GM12892 (cell line): ENCODE measurements at regions not wholly inside any gene's neighbourhood (a gene's known extent, or its start where the extent isn't known, plus 50 kb on each side); places are given as distances from the start of the nearest gene placed in this dataset.

Experiments
- POLR2A ChIP-seq: IDR thresholded peaks from 2 replicates; pipeline ENCODE4 v1.6.1; 2011; ENCODE audit warnings: low read depth, low read length, control low read depth
- POLR2AphosphoS5 ChIP-seq: IDR thresholded peaks from 2 replicates; pipeline ENCODE4 v1.6.1; 2011; ENCODE audit warnings: low read depth, low read length, control low read depth

- TF ChIP-seq POLR2A (no peak), POLR2AphosphoS5 (no peak)
These were observed 307.9 kb upstream of the ZFP42 start for GRCh38 chr4:187687697-187688096.
